HCT116 (cell line): ENCODE measurements at regions not wholly inside any gene's neighbourhood (a gene's known extent, or its start where the extent isn't known, plus 50 kb on each side); places are given as distances from the start of the nearest gene placed in this dataset.
"Not testable (repeated sequence)": the region's sequence is repeated elsewhere in the genome, so short reads cannot be mapped to it uniquely, and the experiment has no call there.

ENCODE experiments used
- ATAC-seq: fragments of 200-7000 bp; cut with Tn5 transposase; 2 replicates; pipeline ENCODE4 v1.9.1; 2020; ENCODE audit warnings: mild to moderate bottlenecking, moderate library complexity
- BruUV-seq: library from RNA; stranded (reverse); fragments of 400-500 nt; replicated peaks from 2 replicates; lab custom pipeline; 2021; lab: Mats Ljungman, UMichigan
- CTCF ChIA-PET: fragments of 300-600 bp; sonication (Branson Sonifier 250); formaldehyde crosslinking; loops from one replicate; lab custom pipeline; 2021; ENCODE audit warnings: antibody characterized with exemption; lab: Charles Lee
- POLR2A ChIA-PET: fragments of 300-600, 350-600 bp; sonication (Branson Sonifier 250); formaldehyde crosslinking; loops from one replicate; lab custom pipeline; 2021; ENCODE audit warnings: antibody characterized with exemption; lab: Charles Lee
- RAD21 ChIA-PET, 2 experiments: fragments of 300-600 bp; sonication (Branson Sonifier 250); formaldehyde crosslinking; loops; one replicate each; lab custom pipeline; 2023; ENCODE audit warnings: low total read pairs in 2 of 2; ENCODE audit not compliant: uncharacterized antibody in 2 of 2, unreplicated experiment in 2 of 2, low non-redundant PET in 1 of 2; lab: Charles Lee
- DNase-seq: peaks from one replicate; pipeline ENCODE4 v3.0.0-alpha.2; 2010; ENCODE audit warnings: low read depth, low spot score
- H2AFZ ChIP-seq: fragments of 200-600 bp; shearing (Covaris generic), sonication (generic); 2 replicates; pipeline ENCODE4 v1.6.1; 2017; ENCODE audit warnings: low read depth, mixed run types, mixed read lengths, antibody characterized with exemption, low read length; ENCODE audit not compliant: poor library complexity, severe bottlenecking
- H3K27ac ChIP-seq: 2 replicates; pipeline ENCODE4 v1.5.1; 2012; ENCODE audit warnings: low read depth, low read length
- H3K27me3 ChIP-seq: fragments of 200-600 bp; sonication (generic); 2 replicates; pipeline ENCODE4 v1.6.1; 2016; ENCODE audit warnings: mixed run types, low read length, mixed read lengths; ENCODE audit not compliant: insufficient read depth
- H3K36me3 ChIP-seq, 2 experiments: fragments of 200-500 bp in 1 of 2; fragments of 200-600 bp in 1 of 2; sonication (Bioruptor generic) in 1 of 2; sonication (generic) in 1 of 2; 2 replicates each; pipeline versions ENCODE4 v1.5.1 to v1.6.1; 2014 to 2016; ENCODE audit warnings: low read length in 2 of 2, inconsistent platforms in 1 of 2, mixed read lengths in 1 of 2, mixed run types in 1 of 2; ENCODE audit not compliant: insufficient read depth in 2 of 2, control insufficient read depth in 1 of 2
- H3K4me1 ChIP-seq, 2 experiments: fragments of 200-600 bp in 1 of 2; sonication (generic) in 1 of 2; 2 replicates each; pipeline versions ENCODE4 v1.5.1 to v1.6.1; 2012 to 2017; ENCODE audit warnings: low read length in 2 of 2, inconsistent platforms in 1 of 2, mild to moderate bottlenecking in 1 of 2, mixed read lengths in 1 of 2, mixed run types in 1 of 2, moderate library complexity in 1 of 2; ENCODE audit not compliant: insufficient read depth in 2 of 2, control insufficient read depth in 1 of 2
- H3K4me2 ChIP-seq: fragments of 200-600 bp; sonication (generic); 2 replicates; pipeline ENCODE4 v1.6.1; 2017; ENCODE audit warnings: mixed run types, low read length, mixed read lengths
- H3K4me3 ChIP-seq, 2 experiments: fragments of 200-600 bp in 1 of 2; sonication (generic) in 1 of 2; replicated peaks in 1 of 2; 2 replicates each; pipeline ENCODE4 v1.5.1; 2011 to 2016; ENCODE audit warnings: low read length in 2 of 2, control low read depth in 1 of 2, low read depth in 1 of 2, mild to moderate bottlenecking in 1 of 2, mixed read lengths in 1 of 2, mixed run types in 1 of 2
- H3K79me2 ChIP-seq: fragments of 200-600 bp; sonication (generic); 2 replicates; pipeline ENCODE4 v1.6.1; 2017; ENCODE audit warnings: mild to moderate bottlenecking, mixed run types, low read length, moderate library complexity, mixed read lengths; ENCODE audit not compliant: insufficient read depth
- H3K9ac ChIP-seq: fragments of 200-600 bp; sonication (generic); 2 replicates; pipeline ENCODE4 v1.6.1; 2016; ENCODE audit warnings: low read length, mixed read lengths
- H3K9me2 ChIP-seq: fragments of 200-600 bp; sonication (generic), shearing (Covaris generic); 2 replicates; pipeline ENCODE4 v1.6.1; 2017; ENCODE audit warnings: mixed run types, mild to moderate bottlenecking, moderate library complexity; ENCODE audit not compliant: insufficient read depth
- H3K9me3 ChIP-seq, 2 experiments: fragments of 200-500 bp in 1 of 2; fragments of 200-600 bp in 1 of 2; sonication (Bioruptor generic) in 1 of 2; sonication (generic) in 1 of 2; 2 replicates each; pipeline ENCODE4 v1.6.1; 2014 to 2017; ENCODE audit warnings: low read length in 2 of 2, mixed read lengths in 2 of 2, inconsistent platforms in 1 of 2, low read depth in 1 of 2, mild to moderate bottlenecking in 1 of 2, mixed run types in 1 of 2, moderate library complexity in 1 of 2; ENCODE audit not compliant: control insufficient read depth in 1 of 2, insufficient read depth in 1 of 2
- H4K20me1 ChIP-seq: fragments of 200-600 bp; sonication (generic), shearing (Covaris generic); 2 replicates; pipeline ENCODE4 v1.6.1; 2017; ENCODE audit warnings: mixed run types, mild to moderate bottlenecking, moderate library complexity; ENCODE audit not compliant: insufficient read depth
- ATF3 ChIP-seq: IDR thresholded peaks from 2 replicates; pipeline ENCODE4 v1.6.1; 2012
- CBX3 ChIP-seq: IDR thresholded peaks from 2 replicates; pipeline ENCODE4 v1.6.1; 2012; ENCODE audit warnings: low read depth
- EGR1 ChIP-seq: IDR thresholded peaks from 2 replicates; pipeline ENCODE4 v1.6.1; 2012; ENCODE audit warnings: low read depth
- MAX ChIP-seq: IDR thresholded peaks from 2 replicates; pipeline ENCODE4 v1.6.1; 2012
- POLR2AphosphoS5 ChIP-seq: IDR thresholded peaks from 2 replicates; pipeline ENCODE4 v1.6.1; 2011; ENCODE audit warnings: mild to moderate bottlenecking, low read depth, low read length, moderate library complexity
- SIN3A ChIP-seq: IDR thresholded peaks from 2 replicates; pipeline ENCODE4 v1.6.1; 2012; ENCODE audit warnings: low read depth
- SP1 ChIP-seq: IDR thresholded peaks from 2 replicates; pipeline ENCODE4 v1.6.1; 2012; ENCODE audit warnings: low read depth
- SRF ChIP-seq: IDR thresholded peaks from 2 replicates; pipeline ENCODE4 v1.6.1; 2012; ENCODE audit warnings: low read depth
- YY1 ChIP-seq: IDR thresholded peaks from 2 replicates; pipeline ENCODE4 v1.6.1; 2011; ENCODE audit warnings: low read length, low read depth, moderate library complexity, mild to moderate bottlenecking; ENCODE audit not compliant: insufficient replicate concordance; ENCODE audit errors: extremely low read depth
- intact Hi-C: fragments of 100-400 bp; cut with micrococcal nuclease; formaldehyde crosslinking; loops from 2 replicates; pipeline ENCODE4 v1.10.0; 2022

GRCh38 chr1:820962-821361 is 102.8 kb upstream of the SAMD11 start (continued):
- TF ChIP-seq ATF3: no peak
- TF ChIP-seq SRF: no peak
- TF ChIP-seq SIN3A: no peak

GRCh38 chr1:826808-827207 is 96.9 kb upstream of the SAMD11 start:
- H2AFZ ChIP-seq, H3K4me1 ChIP-seq, POLR2A ChIA-PET, RAD21 ChIA-PET, intact Hi-C loops, H3K27me3 ChIP-seq, H3K36me3 ChIP-seq: not testable (repeated sequence)
- ATAC-seq: peak; percentile 40
- Histone ChIP-seq H3K9ac (peak overlapping the region; percentile 73), H3K79me2 (peaks cover 19% of the 10 kb centered on the region)
- TF ChIP-seq MAX: peak; percentile 19; the same call in 1 of the 2 replicates
- TF ChIP-seq, all 23 proteins: peak for 1; not testable (repeated sequence) for 22
- Histone ChIP-seq H3K4me3 (peak overlapping the region; percentile 51 to 67), H3K27ac (peak overlapping the region; percentile 76), H3K4me2 (peak overlapping the region; percentile 68)
- H3K9me3 ChIP-seq, H4K20me1 ChIP-seq, H3K9me2 ChIP-seq, DNase-seq, BruUV-seq, CTCF ChIA-PET: not testable (repeated sequence)

GRCh38 chr1:827211-828063 is 96.3 kb upstream of the SAMD11 start:
- H4K20me1 ChIP-seq, BruUV-seq, H3K9me3 ChIP-seq, H3K4me1 ChIP-seq, H3K9me2 ChIP-seq, H3K27me3 ChIP-seq, H3K36me3 ChIP-seq, CTCF ChIA-PET, intact Hi-C loops, POLR2A ChIA-PET, H2AFZ ChIP-seq, RAD21 ChIA-PET: not testable (repeated sequence)
- Histone ChIP-seq H3K4me3 (peak overlapping the region; percentile 51 to 67), H3K79me2 (peaks cover 18% of the 10 kb centered on the region), H3K27ac (peak overlapping the region; percentile 76), H3K9ac (peak overlapping the region; percentile 73), H3K4me2 (peak overlapping the region; percentile 68)
- TF ChIP-seq POLR2AphosphoS5 (peak; percentile 62), YY1 (peak; percentile 23), SIN3A (peak; percentile 68), CBX3 (peak; percentile 80; the same call in 1 of the 2 replicates), SP1 (peak; percentile 61), EGR1 (peak; percentile 68), MAX (peak; percentile 59; the same call in 1 of the 2 replicates)
- peak; percentile 89 for ATAC-seq
- DNase-seq: peak; percentile 70

GRCh38 chr1:829324-829723 is 94.4 kb upstream of the SAMD11 start:
- intact Hi-C loops, H3K79me2 ChIP-seq, H3K9me2 ChIP-seq, POLR2A ChIA-PET, H3K9me3 ChIP-seq, DNase-seq, H2AFZ ChIP-seq, H3K4me1 ChIP-seq, H3K4me3 ChIP-seq, RAD21 ChIA-PET, H3K27ac ChIP-seq, BruUV-seq, H3K9ac ChIP-seq, ATAC-seq, H3K36me3 ChIP-seq, H4K20me1 ChIP-seq, H3K4me2 ChIP-seq, CTCF ChIA-PET, H3K27me3 ChIP-seq: not testable (repeated sequence)
